ENCODE measurements at regions not wholly inside any gene's neighbourhood (a gene's known extent, or its start where the extent isn't known, plus 50 kb on each side); places are given as distances from the start of the nearest gene placed in this dataset.
"Not testable (repeated sequence)": the region's sequence is repeated elsewhere in the genome, so short reads cannot be mapped to it uniquely, and the experiment has no call there.

DNA sequence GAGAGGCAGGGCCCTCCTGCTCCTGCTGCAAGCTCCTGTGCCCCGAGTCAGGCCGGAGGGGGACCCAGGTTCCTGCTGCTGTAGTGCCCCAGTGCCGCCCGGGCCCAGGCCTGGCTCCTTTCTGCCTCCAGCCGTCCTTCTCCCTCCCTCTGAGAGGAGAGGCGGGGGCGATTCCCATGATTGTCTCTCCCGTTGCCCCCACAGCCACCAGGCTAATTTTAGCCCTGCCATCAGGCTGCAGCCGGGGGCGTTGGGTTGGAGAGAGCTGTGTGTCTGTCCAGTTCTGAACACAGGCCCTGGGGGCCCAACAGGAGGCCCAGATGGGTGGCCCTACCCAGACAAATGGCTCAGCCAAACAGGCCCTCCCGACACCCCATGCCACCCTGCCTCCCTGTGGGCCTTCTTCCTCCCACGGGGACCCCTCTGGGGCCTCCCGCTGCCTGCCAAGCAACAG, 214.8 kb downstream of the TBC1D2B start:
- no peak for DNase-seq (ENCODE audit: low spot score)

DNA sequence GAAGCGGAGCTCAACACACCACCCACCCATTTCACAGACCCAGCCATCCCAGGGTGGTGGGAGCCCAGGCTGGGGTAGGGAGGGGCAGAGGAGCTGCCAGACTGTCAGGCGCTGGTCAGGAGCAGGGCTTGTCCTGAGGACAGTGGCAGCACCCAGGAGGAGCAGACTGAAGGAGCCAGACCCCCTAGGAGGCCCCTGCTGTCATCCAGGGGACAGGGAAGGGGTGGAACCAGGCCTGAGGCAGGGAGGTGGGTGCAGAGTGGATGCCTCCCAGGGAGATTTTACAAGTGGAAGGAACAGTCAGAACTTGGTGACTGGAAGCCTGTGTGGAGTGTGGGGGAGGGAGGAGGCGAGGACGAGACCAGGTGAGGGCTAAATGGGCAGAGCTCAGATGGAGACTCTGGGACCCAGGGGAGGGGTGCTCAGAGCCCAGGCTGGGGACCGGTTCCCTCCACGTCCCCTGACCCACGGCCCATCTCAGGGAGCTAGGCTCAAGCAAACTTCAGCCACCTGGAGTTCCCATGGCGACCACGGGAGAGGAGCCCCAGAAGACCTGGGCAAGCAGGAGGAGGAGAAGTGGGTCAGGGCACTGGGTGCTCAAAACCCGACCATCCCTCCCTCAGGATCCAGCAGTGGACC, 215.4 kb downstream of the TBC1D2B start:
- DNase-seq (ENCODE audit: low spot score), result not testable (repeated sequence)

DNA sequence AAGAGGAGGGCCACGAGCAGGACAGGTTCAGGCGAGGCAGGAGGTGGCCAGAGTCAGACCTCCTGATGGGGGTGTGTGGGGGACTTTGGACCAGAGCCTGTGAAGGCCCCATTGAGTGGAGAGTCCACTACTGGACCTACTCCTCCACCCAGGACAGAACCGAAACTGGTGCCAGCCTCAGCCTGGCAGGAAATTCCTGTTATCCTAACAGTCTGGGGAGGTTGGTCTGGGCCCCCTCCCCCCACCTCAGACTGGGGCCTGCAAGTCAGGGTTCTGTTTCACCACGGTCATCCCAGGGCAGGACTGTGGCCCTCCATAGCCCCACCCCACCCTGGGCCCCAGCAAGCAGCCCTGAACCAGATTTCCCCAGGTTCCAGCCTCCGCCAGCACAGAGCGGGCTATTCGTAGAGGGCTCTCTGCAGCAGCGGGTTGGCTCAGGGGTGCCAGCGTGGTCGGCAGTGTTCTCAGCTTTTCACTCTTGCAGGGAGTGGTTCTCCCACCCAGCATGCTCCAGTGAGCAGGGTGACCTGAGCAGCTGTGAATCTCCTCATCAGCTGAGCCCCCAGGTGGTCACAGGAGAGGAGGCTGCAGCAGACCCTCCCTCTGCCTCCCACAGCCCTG, 217.3 kb downstream of the TBC1D2B start:
- DNase-seq (ENCODE audit: low spot score), result no peak

DNA sequence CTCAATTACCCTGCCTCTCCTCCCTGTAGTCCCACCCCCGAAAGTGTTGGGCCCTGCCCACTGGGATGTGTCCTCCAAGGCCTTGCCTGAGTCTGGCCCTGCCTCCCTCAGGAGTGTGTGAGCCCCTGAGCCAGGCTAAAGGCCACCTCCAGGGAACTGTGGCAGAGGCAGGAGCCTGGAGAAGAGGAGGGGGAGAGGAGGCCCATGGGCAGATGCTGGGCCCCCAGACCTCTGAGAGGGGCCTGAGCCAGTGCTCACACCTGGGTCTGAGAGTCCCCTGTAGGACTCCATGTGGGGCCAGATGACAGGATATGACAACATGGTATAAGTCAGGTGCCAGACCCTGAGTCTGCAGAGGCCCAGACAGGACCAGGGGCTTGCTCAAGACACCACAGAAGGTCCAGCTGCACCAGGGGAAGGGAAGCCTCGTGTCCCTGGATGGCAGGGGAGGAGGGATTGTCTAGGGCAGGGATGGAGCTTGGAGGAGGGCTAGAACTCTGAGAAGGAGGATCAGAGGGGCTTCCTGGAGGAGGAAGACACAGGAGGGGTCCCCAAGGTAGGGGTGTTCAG, 217.9 kb downstream of the TBC1D2B start:
- no peak for DNase-seq (ENCODE audit: low spot score)

DNA sequence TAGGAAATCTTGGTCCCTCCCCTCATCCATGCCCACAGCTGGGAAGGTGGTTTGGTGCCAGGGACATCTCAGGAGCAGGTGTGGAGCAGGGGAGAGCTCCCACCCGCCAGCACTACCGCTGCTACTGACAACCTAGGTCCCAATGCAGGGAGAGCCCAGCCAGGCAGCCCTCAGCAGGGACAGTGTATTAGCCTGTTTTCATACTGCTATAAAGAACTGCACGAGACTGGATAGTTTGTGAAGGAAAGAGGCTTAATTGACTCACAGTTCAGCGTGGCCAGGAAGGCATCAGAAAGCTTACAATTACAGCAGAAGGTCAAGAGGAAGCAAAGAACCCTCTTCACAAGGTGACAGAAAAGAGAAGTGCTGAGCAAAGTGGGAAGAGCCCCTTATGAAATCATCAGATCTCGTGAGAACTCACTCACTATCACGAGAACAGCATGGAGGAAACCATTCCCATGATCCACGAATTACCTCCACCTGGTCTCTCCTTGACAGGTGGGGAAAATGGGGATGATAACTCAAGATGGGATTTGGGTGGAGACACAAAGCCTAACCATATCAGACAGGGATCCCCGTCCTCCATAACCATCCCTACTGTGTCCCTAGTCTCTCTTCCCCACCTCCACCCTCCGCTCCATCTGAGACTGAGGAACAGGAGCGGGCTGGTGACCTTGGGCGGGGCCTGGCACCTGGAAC, 218.6 kb downstream of the TBC1D2B start:
- DNase-seq (ENCODE audit: low spot score), result no peak

DNA sequence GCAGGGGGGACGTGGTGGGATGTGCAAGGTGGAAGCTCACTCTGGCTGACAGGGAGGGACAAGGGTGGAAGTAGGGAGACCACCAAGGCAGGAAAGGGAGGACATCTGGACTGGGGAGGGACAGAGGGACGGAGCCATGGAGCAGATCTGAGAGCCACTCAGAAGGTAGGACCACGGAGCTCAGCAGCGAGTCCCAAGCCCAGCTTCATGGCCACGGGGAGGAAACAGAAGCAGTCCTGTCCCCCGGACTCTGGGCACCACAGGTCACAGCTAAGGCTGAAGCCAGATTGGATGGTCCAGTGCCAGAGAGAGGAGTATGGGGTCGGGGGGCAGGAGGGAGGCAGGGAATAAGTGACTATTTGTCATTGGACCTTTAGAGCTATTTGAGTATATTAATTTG, 220.1 kb downstream of the TBC1D2B start:
- no peak for DNase-seq (ENCODE audit: low spot score)

DNA sequence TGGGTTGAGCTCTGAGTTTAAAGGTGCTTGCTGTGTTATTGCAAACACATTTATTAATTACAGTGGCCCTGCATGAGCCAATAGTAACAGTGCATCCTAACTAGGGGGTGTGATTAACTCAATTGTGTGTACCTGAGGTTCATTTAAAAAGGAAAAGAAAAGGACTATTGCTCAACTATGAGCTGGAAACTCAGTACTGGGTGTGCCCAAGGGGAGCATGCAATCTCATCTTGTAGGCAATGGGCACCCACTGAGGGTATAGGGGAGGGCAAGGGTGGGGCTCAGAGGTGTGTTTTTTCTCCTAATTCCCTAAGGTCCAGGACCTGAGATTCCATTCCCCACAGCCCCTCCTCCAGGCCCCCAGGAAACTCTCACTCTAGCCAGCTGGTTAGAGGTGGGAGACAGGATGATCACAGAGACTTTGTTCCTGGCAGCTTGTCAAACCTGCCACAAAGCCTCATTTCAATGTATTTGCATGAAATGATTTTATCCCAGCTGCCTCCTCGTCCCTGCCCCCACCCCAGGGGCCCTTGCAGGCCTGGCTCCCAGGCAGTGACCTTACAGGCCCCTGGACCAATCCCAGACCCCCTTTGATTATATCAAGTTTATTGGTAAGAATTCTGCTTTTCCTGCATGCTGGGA, 220.7 kb downstream of the TBC1D2B start:
- DNase-seq (ENCODE audit: low spot score), result no peak

DNA sequence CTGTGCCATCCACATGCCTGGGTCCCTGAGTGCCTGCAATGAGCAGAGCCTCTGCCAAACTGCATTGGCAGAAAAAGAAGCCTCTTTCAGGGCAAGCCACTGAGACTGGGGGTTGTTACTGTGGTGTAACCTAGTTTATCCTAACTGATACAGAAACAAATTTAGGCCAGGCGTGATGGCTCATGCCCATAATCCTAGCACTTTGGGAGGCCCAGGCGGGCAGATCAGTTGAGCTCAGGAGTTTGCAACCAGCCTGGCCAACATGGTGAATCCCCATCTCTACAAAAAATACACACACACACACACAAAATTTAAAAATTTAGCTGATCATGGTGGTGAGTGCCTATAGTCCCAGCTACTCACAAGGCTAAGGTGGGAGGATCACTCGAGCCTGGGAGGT, 221.6 kb downstream of the TBC1D2B start:
- no peak for DNase-seq (ENCODE audit: low spot score)

DNA sequence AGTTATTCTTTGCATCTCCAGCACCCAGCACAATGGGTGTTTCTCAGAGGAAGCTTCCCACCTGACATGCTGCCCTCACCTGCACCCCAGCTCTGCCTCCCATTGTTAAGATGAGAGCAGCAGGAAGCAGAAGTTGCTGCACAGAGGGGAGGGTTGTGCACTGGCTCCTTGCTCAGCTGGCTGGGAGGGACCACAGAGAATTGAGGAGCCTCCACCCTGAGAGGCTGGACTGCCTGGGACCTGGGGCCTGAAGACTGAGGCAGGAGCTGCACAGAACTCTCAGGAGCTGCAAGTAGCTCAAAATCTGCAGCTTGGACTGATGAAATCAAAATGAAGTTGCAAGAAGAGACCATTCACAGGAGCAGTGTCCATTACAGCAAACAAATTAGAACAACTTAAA, 222.3 kb upstream of the LINGO1 start:
- DNase-seq (ENCODE audit: low spot score), result no peak

DNA sequence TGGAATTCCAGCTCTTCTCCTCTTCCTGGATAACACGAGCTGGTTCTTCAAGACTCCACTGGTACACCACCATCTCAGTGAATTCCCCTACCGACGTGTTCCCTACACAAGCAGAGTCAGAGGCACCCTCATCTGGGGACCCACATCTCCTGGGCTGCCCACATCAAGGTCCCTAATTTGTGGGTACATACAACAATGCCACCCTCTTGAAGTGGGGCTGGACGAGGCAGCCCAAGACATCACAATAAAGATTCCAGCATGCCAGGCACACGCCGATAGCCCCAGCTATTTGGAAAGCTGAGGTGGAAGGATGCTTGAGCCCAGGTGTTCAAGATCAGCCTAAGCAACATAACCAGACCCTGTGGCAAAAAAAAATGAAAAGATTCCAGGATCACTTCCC, 221.2 kb upstream of the LINGO1 start:
- DNase-seq (ENCODE audit: low spot score), result no peak

DNA sequence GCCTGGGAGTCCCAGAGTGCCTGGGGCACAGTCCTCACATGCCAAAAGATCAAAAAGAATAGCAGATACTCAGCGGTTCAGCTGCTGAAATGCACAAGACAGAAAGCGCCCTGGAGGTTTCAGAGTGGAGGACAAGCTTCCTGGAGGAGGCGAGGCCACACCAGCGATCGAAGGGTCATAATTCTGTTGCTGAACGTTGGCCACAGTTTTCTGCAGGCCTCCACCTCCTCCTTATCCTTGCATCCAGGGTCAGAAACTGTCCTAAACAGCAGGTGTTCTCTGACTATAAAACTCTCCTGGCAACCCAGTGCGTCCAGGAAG, 220.3 kb upstream of the LINGO1 start:
- DNase-seq (ENCODE audit: low spot score), result no peak

DNA sequence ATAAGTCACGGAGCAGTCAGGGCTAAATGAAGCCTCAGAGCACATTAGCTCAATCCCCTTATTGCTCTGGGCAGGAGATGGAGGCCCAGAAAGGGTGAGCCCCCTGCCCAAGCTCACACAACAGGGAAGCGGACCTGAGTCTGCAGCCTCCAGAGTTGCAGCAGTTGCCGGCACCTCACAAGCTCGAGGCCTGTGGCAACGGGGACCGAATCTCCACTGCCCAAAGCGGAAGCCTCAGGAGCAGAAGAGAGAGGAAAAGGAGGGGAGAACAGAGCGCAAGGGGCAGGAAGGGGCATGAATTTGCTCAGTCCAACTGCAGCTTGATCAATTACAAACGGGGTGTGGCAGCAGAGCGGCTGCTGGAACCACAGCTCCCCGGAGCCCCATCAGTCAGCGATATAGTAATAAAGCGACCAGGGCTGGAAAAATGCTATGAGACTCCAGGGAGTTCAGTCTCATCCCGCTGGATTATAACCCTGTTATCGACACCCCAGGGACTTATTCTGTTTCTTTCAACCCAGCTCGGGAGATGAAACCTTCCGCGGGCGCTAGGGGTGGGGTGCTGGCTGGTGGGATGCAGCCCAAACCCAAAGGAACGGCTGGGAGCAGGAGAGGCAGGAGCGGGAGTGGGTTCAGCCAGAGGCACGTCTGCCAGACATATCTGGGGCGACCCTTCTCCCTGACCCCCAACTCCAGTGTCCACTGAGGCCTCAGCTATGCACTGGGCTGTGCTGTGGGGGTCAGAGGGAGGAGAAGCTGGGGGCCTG, 219.7 kb upstream of the LINGO1 start:
- no peak for DNase-seq (ENCODE audit: low spot score)

DNA sequence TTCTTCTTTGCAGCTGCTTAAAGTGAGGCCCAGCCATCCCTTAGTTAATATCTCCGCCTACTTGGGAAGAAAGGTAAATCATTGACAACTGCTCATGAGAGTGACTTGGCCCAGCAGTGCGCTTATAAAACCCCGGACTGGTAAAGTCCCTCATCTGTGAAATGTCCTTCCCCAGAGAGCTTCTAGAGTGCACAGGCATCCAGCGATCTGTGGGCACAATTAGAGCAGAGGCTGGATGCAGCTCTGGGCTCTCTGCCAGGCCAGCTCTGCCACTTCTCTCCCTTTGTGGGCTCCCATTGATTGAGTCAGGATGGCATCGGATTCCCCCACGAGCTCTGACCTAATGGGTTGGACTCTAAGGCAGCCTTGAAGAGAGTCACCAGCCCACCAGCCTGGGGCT, 219.0 kb upstream of the LINGO1 start:
- no peak for DNase-seq (ENCODE audit: low spot score)

DNA sequence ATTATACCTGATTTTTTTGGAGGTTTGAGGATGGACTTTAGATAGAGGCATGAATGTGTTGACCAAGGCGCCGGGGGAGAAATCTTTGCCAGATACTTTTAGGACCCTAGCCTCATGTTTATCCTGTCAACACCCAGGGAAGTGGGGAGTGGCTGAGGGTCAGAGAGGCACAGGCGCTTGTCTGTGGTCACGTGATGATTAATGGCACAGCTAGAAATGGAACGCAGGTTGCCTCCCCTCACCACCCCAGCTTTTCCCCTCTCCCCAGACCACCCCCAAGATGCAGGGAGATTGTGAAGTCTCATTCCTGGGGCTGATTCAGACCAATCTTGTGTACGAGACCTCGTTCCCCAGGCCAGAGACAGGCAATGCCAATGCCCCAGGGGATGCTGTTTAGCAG, 218.4 kb upstream of the LINGO1 start:
- no peak for DNase-seq (ENCODE audit: low spot score)

DNA sequence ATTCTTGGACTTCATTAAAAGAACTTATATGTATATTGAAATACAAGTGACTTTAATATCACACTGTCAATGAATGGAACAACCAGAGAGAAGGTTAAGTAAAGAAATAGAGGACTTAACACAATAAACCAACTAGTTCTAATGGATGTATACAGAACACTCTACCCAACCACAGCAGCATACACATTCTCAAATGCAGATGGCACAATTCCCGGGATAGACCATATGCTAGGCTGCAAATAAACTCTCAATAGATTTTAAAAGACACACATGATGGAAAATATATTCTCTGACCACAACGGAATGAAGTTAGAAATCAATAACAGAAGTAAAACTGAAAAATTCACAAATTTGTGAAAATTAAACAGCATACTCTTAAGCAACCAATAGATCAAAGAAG, 214.3 kb upstream of the LINGO1 start:
- DNase-seq (ENCODE audit: low spot score), result no peak

DNA sequence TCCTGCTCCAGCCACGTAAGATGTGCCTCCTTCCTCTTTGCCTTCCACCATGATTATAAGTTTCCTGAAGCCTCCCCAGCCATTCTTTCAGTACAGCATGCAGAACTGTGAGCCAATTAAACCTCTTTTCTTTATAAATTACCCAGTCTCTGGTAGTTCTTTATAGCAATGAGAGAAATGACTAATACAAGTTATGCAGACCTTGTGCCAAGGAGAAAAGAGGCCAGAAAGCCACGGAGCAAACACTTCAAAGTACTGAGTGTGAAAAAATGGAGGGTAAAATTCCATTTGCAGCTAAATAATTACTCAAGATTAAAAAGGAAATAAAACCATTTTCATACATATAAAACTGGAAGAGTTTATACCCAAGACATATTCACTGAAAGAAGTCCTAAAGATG, 213.6 kb upstream of the LINGO1 start:
- DNase-seq (ENCODE audit: low spot score), result no peak

DNA sequence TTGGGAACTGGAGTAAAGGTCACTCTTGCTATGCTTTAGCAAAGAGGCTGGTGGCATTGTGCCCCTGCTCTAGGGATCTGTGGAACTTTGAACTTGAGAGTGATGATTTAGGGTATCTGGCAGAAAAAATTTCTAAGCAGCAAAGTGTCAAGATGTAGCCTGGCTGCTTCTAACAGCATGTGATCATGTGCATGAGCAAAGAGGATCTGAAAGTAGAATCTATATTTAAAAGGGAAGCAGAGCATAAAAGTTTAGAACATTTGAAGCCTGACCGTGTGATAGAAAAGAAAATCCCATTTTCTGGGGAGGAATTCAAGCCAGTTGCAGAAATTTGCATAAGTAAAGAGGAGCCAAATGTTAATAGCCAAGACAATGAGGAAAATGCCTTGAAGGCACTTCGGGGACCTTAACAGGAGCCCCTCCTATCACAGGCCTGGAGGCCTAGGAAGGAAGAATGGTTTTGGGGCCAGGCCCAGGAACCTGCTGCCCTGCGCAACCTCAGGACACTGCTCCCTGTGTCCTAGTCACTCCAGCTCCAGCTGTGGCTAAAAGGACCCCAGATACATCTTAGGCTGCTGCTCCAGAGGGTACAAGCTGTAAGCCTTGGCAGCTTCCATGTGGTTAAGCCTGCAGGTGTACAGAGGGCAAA, 212.2 kb upstream of the LINGO1 start:
- DNase-seq (ENCODE audit: low spot score), result no peak

DNA sequence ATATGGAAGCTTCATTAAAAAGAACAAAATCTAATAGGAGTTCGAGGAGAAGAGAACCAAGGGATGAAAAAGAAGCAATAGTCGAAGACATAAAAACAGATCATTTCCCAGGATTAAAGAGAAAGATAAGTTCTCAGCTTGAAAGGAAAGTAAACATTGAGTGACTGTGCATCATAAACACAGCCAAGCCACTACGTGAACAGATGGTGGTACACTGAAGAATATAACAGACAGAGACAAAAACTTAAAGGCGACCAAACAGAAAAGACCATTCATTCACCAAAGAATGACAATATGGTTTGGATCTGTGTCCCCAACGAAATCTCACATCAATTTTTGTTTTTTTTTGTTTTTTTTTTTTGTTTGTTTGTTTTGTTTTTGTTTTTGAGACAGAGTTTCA, 210.8 kb upstream of the LINGO1 start:
- no peak for DNase-seq (ENCODE audit: low spot score)

DNA sequence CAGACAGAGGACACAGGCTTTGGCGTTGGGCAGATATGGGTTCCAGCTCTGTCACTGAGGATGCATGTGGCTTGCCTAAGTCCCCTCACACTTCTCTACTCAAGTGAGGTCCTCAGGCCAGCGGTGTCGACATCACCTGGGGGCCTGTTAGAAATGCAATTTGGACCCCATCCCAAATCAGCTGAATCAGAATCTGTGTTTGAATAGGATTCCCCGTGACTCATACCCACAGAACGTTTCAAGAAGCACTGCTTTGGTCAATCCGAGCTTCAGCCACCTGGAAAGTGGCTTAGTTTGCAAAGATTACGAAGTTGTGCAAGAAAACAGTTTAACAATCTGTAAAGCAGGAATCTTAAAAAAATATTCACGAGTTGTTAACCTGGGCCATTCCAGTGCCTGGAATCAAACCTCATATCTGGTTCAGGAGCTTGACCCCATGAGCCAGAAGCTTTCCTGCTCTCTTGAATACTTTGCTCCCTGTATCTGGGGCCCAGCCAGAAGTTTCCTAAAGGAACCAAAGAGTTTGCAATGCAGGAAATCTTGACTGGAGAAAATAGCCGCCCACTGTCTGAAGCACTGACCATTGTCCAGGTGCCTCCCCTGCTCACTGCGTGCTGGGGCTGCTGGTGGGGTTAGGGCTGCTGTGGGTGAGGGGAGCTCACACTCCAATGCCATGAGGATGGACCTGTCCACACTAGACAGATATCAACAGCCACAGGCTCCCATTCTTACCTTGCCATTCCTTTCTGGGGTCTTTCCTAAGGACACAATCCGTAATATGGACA, 208.5 kb upstream of the LINGO1 start:
- no peak for DNase-seq (ENCODE audit: low spot score)

DNA sequence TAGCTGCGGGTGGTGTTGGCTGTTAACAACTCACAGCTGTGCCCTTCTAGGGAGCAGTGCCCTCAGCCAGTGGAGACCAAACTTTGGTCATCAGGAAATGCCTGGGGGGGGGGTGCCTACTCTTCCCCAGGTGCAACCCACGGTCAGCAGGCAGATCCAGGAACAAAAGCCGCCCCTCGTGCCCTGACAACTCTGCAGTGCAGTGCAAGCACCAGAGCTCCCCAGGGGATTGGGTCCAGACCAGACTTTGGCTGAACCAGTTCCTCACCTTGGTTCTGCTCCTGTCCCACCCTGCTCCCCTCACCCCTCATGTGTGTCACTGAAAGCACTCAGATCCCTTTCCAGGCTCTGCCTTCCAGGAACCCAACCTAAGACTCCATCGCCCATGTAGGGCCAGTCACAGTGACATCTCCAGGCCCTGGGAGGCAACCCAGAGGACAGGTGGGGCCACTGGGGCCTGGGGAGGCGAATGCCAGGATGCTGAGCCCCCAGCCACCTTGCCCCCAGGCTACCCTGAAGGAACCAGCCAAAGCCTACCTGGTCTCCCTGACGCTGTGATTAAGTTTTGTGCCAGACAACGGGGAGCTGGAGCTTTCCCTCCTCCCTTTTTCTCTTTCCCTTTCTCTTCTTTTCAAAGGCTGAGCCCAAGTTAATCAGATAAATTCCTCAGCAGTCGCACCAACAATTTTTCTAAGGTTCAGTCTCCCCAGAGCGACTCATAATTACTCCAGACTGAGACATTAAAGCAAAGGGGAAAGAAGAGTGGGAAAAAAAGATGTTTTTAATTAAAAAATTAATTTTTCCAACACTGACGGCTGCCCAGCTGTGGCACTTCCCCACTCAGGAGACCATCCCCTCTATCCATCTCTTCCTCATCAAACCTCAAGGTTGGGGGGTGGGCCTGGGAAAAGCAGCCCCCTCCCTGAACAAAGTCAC, 207.5 kb upstream of the LINGO1 start:
- DNase-seq (ENCODE audit: low spot score), result no peak
